ENCODE measurements at regions not wholly inside any gene's neighbourhood (a gene's known extent, or its start where the extent isn't known, plus 50 kb on each side); places are given as distances from the start of the nearest gene placed in this dataset.
A peak's percentile ranks its signal among the peaks of the same experiment; 100 is the strongest.

DNA sequence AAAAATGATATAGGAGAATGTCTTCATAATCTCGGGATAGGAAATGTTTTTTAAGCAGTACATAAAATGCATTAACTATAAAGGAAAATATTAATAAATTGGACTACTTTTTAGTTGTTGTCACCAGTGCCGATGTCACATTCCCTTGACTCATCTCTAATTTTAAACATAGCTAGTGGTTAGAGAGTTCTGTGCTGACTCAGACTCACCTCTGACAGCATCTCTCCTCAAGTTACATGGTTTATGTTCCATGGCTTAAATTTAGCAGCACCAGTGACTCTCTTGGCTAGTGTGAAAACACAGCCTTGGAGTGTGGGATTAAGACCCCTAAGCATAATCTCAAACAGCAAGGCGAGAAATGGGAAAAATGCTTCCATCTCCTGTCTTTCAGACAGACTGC is 311.8 kb upstream of the MMS22L start:
- Histone ChIP-seq H3K36me3 (no peaks in the 10 kb centered on the region), H3K9me3 (no peaks in the 10 kb centered on the region), H3K4me3 (no peak overlapping the region), H3K4me1 (no peaks in the 10 kb centered on the region), H3K27me3 (no peaks in the 10 kb centered on the region), H3K27ac (no peak overlapping the region)
- ATAC-seq (no peak), DNase-seq (no peak)
- intact Hi-C loops (cut with DNase I): no loop called here
- TF ChIP-seq, protein P1, sequence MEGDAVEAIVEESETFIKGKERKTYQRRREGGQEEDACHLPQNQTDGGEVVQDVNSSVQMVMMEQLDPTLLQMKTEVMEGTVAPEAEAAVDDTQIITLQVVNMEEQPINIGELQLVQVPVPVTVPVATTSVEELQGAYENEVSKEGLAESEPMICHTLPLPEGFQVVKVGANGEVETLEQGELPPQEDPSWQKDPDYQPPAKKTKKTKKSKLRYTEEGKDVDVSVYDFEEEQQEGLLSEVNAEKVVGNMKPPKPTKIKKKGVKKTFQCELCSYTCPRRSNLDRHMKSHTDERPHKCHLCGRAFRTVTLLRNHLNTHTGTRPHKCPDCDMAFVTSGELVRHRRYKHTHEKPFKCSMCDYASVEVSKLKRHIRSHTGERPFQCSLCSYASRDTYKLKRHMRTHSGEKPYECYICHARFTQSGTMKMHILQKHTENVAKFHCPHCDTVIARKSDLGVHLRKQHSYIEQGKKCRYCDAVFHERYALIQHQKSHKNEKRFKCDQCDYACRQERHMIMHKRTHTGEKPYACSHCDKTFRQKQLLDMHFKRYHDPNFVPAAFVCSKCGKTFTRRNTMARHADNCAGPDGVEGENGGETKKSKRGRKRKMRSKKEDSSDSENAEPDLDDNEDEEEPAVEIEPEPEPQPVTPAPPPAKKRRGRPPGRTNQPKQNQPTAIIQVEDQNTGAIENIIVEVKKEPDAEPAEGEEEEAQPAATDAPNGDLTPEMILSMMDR (IDR thresholded peaks at IDR 0.05): no peak

DNA sequence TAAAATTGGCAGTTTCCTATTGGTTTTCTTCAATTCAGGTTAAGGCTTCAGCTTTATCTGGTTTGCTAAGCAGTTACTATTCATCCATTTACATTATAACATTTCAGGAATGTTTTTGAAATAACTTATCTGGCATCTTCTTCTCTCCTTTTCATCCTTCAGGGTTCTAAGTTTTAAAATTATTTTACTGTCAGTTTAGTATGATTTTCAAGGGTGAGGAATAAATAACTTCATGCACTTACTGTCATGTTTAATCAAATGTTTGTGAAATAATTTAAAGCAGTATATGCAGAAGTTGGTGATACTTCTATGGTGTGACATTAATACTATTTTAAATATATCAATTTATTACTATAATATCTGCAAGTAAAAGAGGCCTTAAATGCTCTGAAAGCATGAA is 338.1 kb upstream of the MMS22L start:
- H3K27me3 ChIP-seq: no peaks in the 10 kb centered on the region
- H3K27ac ChIP-seq: no peak overlapping the region
- intact Hi-C loops (cut with DNase I): no loop called here
- TF ChIP-seq, protein P1 (IDR thresholded peaks at IDR 0.05): no peak
- no peak overlapping the region for H3K4me3 ChIP-seq
- no peaks in the 10 kb centered on the region for H3K36me3 ChIP-seq
- H3K4me1 ChIP-seq: no peaks in the 10 kb centered on the region
- DNase-seq (no peak), ATAC-seq (no peak)
- H3K9me3 ChIP-seq: no peaks in the 10 kb centered on the region

DNA sequence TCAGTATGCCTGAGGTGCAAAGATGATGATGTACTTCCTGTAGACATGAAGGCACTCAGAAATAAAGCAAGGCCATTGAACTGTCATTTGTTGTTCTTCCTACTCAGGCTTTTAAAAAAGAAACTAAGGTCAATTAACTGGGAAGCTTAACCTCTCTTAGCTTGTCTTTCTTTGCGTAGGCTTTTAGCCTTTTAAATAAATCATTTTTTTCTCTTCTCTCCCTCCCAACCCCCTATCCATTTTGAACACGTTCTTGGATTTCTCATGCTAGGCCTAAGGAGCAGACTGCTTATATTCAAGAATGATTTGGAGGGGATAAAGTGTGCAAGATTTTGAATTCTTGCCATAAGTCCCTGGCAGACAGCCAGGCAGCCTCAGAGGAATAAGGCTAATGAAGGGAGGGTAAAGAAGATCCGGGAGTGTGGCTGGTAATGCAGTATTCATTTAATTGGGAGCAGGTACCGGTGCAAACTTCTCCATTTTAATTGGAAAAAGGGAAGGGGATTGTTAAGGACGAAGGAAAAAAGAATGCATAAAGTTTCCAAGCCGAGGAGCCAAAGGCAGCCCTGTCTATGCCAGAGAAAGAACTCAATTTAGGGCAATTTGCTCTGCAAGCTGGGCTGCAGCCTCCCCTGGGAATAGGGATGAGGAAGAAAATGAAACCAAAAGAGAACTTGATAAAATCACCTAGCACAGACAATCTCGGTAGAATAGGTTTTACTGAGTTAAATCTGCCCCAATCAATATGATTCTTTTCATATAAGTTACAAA is 343.8 kb upstream of the MMS22L start:
- Histone ChIP-seq H3K4me1 (no peaks in the 10 kb centered on the region), H3K27ac (no peak overlapping the region), H3K27me3 (no peaks in the 10 kb centered on the region), H3K36me3 (no peaks in the 10 kb centered on the region), H3K4me3 (no peak overlapping the region), H3K9me3 (no peaks in the 10 kb centered on the region)
- ATAC-seq (no peak), DNase-seq (peak in 2 of 4 donors; percentile 55 to 69)
- TF ChIP-seq, protein P1 (IDR thresholded peaks at IDR 0.05): no peak
- intact Hi-C loops (cut with DNase I): no loop called here

DNA sequence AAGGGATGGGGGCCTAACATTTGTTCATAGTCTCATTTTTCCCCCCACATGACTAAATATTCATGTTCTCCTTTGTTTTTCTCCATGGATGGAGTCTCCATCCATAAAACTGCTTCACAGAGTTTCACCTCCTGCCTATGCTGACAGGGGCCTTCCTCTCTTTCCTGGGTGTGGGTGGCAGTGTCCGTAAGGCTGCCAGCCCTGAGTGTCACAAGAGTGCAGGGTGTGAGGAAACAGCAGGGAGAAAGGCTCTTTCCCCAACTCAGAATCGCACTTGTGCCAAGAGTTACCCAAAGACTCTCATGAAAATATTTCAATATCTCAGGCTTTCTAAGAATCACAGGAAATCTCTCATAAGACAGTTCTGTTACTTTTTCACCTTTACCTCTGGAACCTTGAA is 346.2 kb upstream of the MMS22L start:
- no peaks in the 10 kb centered on the region for H3K27me3 ChIP-seq
- H3K36me3 ChIP-seq: no peaks in the 10 kb centered on the region
- ATAC-seq (no peak), DNase-seq (peak in 1 of 4 donors; percentile 7)
- intact Hi-C loops (cut with DNase I): no loop called here
- H3K27ac ChIP-seq: no peak overlapping the region
- TF ChIP-seq, protein P1 (IDR thresholded peaks at IDR 0.05): no peak
- H3K9me3 ChIP-seq: no peaks in the 10 kb centered on the region
- no peaks in the 10 kb centered on the region for H3K4me1 ChIP-seq
- H3K4me3 ChIP-seq: no peak overlapping the region

DNA sequence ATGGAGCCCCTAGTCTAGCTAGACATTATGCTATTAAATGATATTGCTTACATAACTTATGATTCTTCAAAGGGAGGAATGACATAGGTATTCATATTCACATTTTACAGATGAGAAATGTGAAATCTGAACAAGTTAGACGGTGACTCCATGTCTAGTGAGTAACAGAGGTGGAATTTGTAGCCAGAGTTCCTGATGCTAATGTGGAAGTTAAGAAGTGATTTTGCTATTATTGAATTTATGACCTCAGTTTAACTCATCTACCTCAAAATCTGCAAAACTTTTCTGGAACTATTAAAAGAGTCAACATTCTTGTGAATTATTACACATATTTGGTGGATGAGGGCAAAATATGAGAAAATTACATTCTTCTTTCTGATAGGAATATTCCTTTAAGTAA is 347.6 kb upstream of the MMS22L start:
- Histone ChIP-seq H3K4me1 (no peaks in the 10 kb centered on the region), H3K27me3 (no peaks in the 10 kb centered on the region), H3K9me3 (no peaks in the 10 kb centered on the region), H3K27ac (no peak overlapping the region), H3K4me3 (no peak overlapping the region), H3K36me3 (no peaks in the 10 kb centered on the region)
- DNase-seq: no peak
- TF ChIP-seq, protein P1 (IDR thresholded peaks at IDR 0.05): no peak
- intact Hi-C loops (cut with DNase I): no loop called here
- no peak for ATAC-seq

Measured in left lung (tissue), 4 donors.